ENCODE measurements at regions not wholly inside any gene's neighbourhood (a gene's known extent, or its start where the extent isn't known, plus 50 kb on each side); places are given as distances from the start of the nearest gene placed in this dataset.
"Not testable (repeated sequence)": the region's sequence is repeated elsewhere in the genome, so short reads cannot be mapped to it uniquely, and the experiment has no call there.

DNA sequence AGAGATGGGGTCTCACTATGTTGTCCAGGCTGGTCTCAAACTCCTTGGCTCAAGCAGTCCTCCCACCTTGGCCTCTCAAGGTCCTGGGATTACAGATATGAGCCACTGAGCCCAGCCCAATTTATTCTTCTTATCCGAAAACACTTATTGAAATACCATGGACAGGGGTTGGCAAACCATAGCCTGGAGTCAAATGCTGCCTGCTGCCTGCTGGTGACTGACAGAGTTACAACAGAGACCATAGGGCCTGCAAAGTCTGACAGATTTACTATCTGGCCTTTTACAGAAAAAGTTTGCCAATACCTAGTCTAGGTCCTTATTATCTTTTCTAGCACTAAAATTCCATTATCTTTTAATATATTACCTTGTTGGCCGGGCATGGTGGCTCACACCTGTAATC, 87.1 kb upstream of the ZNF281 start:
- no peak for DNase-seq

DNA sequence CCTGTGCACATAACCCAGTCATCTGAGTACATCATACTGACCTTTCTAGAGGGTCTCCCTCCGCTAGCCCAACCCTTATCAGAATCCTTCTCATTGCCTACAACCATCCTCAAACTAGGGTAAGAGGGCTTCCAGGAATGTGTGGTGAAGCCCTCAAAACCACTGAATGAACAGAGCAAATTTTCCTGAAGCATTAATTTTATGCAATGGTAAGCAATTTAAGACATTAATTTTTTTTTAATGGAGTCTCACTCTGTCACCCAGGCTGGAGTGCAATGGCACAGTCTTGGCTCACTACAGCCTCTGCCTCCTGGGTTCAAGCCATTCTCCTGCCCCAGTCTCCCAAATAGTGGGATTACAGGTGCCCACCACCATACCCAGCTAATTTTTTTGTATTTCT, 86.1 kb upstream of the ZNF281 start:
- no peak for DNase-seq

DNA sequence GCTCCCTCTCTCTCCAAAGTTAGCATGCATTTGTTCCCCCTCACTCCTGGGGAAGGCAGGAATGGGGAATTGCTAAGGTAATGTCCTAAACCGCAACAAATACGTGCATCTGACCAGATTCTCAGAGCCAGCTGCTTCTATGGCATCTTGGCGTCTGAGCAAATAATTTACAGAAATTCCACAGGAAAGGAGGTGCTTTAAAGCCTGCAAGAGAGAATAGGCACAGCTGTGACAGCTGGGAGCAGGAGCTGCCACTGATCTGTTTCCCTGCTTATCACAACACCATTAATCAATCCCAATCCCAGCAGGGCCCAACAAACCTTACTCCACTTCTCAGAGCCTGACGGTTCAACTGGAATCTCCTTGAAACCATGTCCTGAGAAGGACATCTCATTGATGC, 83.5 kb upstream of the ZNF281 start:
- no peak for DNase-seq

DNA sequence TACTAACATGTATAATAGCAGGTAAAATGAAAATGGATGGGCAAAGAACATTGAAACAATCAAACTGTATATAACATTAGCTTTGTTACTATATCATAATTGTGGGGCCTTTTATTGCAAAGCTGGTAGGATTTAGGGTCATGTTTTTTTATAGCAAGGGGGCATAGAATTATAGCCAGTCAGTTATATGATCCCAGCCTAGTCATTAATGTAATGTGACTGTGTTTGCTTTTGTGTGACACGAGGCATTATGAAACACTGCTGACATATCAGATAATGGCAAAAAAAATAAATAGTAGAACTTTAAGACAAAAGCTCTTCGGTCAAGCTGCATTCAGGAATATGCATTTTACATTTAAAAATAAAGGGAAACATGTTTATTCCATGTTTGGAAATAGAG, 81.3 kb upstream of the ZNF281 start:
- DNase-seq: no peak

DNA sequence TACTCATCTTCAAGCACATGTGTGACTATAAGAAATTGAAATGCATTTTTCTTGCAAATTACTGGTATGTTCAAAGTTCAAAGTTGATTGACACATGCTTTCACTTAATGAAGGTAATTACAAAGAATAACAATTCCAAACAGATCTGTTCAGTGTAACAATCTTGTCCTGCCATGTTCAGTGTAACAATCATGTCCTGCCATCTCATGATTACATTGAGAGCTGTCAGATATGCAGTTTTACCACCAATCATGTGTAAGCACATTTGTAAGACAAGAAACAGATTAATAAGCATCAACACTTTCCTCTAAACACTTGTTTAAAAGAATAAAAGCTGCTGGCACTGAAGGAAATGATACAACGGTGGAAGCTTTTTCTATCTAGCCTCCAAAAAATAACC, 80.3 kb upstream of the ZNF281 start:
- DNase-seq: no peak

DNA sequence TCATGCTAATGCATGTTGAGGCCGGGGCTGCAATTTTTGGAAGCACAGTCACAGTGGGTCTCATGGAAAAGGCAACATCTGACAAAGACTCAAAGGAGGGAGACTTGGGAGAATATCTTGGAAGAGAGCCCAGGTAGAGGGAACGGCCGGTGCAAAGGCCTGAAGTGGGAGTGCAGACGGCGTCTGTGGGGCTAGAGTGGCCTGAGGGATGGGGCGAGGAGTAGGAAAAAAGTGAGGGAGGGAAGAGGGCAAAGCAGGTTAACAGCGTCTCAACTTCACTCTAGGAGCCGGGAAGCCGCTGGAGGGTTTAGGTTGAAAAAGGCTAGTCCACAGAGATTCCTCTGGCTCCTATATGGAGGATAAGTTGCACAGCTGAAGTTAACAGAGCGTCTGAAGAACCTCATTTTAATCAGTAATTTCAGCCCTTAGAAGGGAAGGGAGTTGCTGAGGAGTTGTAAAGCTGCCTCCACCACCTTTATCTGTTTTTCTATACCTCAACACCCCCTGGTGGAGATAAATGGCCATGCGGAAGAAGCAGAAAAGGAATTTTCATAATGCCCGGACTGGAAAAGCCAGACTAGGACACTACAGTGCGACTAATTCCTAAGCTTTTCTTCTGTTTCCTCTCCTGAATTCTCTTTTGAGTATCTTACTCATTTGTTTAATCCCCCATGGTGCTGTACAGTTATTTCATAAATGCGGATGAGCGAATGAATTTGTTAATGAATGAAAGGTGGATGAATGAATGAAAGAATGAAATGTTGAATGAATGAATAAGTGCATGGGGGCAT, 78.7 kb upstream of the ZNF281 start:
- peak; percentile 75 for DNase-seq

DNA sequence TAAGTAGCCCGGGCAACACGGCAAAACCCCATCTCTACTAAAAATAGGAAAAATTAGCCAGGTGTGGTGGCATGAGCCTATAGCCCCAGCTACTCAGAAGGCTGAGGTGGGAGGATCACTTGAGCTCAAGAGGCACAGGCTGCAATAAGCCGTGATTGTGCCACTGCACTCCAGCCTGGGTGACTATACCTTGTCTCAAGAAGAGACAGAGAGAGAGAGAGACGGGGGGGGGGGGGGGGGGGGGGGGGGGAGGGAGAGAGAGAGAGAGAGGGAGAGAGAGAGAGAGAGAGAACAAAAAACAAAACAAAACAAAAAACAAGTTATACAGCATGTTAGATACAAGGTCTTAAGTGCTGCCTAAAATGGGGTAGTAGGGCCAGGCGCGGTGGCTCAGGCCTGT, 77.8 kb upstream of the ZNF281 start:
- no peak for DNase-seq

DNA sequence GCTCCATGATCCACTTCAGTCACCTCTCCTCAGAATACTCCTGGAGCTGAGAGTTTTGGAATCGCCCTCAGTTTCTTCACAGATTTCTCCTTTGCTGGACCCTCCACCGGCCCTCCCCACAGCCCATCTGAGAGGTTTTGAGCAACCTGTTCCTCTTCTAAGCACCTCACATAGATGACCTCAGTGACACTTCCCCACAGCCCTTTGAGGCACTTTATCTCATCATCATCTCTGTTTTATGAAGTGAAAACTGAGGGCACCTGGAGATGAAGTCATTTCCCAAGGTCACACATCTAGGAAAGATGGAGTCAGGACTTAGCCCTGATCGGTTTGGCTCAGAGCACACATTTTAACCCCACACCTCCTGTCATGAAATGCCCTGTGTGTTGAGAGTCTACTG, 76.8 kb upstream of the ZNF281 start:
- DNase-seq: no peak

DNA sequence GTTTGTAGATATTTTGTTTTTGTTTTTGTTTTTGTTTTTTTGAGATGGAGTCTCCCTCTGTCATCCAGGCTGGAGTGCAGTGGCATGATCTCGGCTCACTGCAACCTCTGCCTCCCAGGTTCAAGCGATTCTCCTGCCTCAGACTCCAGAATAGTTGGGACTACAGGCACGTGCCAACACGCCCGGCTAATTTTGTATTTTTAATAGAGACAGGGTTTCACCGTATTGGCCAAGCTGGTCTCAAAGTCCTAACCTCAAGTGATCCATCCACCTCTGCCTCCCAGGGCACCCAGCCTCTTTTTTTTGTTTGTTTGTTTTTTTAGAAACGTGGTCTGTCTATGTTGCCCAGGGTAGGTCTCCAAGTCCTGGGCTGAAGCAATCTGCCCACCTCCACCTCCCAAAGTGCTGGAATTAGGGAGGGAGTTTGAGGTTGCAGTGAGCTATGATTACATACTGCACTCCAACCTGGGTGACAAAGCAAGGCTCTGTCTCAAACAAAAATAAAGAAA, 74.7 kb upstream of the ZNF281 start:
- not testable (repeated sequence) for DNase-seq

DNA sequence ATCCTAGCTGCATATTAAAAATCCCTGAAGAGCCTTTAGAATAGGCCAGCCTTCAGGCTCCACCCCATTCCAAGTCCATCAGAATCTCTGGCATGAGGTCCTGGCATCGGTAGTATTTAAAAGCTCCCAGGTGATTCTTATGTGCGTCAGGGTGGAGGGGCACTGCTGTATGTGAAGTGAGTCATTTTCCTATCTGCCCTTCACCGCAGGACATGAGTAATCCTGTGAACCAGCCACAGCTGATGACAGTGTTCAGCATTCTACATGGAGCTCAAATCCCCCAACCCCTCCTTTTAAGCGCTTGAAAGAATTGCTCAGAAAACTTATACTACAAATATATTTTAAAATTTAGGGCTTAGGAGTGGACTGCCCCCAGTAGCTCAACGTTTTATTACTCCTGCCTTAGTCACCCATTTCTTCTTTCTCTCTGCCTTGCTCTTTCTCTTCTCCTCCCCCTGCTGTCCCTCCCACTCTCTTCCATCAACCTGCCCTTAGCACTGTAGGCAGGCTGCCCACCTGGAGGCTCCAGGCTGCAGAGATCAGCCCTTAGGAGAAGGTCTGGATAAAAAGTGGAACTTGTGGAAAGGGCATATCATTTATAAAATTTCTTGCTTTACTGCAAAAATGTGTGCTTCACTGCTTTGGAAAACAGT, 73.8 kb upstream of the ZNF281 start:
- DNase-seq: peak; percentile 93

DNA sequence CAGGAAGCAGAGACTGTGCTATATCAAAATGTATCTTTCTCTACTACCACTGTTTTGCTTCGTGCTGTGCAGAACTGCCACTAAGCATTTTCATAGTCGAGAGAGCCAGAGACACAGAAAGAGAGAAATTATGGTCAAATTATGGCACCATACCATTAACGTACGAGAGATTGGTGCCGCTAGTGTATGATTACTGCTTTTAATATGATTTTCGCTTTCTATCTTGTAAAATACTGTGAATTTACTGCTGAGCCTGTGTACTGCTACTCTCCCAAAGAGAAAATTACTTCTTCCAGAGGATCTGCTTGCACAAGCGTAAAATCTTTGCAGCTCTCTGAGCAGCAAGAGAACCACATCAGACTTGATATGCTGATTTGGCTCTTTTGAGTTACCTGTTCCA, 71.1 kb upstream of the ZNF281 start:
- no peak for DNase-seq

DNA sequence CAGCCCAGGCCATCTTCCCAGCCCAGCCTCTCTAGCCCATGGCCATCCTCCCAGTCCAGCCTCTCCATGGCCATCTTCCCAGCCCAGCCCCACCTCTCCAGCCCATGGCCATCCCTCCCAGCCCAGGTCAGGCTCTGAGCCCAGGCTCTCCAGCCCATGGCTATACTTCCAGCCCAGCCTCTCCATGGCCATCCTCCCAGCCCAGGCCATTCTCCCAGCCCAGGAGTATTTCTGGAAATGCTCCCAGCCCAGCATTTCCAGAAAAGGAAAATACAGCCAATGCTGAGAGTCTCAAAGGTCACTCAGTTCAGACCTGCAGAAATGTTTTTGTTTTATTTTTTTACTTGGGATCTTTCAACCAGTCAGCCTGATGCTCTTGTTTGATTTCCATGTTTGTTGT, 70.0 kb upstream of the ZNF281 start:
- no peak for DNase-seq

DNA sequence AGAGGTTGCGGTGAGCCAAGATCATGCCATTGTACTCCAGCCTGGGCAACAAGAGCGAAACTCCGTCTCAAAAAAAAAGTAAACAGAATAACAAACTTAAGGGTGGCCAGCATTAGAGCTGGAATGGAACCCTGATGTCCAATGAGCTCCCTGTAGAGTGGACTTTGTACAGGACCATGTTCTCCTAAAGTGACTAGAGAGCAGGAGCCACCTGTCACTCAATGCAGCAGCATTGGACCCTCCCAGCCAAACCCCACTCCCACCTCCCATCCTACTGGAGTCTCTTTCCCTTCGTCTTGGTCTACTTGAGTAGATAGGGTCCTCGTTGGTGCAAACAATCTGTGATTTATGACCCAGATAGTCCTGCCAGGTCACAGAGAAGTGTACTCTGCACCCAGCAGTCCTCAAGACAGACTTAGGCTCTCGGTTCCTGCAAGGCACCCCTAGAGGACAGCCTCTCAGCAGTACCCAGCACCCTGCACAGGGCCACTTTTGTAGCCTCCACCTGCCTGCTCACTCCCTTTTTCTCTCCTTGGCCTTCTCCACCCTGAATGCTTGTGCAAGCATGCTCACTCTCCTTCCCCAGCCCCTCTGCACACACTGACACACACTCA, 69.2 kb upstream of the ZNF281 start:
- DNase-seq: no peak

DNA sequence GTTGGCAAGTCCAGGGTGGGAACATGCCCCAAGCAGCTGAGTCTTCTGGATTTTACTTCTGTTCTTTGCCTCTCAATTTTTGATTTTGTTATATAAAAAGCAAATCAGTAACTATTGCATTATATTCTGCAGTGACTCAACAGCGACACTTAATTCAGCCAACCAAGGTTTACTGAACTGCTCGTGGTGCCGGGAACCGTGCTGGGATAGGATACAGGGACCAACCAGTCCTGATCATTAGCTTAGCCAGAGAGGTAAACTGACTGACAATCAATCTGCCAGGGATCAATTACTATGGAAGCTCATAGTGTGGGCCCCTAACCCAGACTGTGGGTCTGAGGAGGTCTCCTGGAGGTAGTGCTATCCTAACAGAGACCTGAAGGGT, 68.4 kb upstream of the ZNF281 start:
- no peak for DNase-seq

DNA sequence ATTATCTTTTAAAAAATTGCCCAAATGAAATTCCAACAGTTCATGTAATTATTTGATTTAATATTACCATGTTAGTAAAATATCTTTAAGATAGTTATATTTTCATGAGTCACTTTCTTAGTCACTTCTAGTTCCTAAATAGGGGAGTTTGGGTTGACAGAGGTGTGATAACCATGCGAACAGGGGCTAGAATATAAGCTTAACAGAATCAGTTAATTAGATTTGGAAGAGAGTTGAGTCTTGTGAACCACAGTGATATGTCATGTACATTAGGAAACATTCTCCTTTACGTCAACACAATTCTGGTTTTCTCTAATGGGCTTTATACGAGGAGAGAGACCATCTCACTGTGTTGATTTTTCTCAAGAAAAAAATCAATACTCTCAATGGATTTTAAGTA, 64.8 kb upstream of the ZNF281 start:
- no peak for DNase-seq

DNA sequence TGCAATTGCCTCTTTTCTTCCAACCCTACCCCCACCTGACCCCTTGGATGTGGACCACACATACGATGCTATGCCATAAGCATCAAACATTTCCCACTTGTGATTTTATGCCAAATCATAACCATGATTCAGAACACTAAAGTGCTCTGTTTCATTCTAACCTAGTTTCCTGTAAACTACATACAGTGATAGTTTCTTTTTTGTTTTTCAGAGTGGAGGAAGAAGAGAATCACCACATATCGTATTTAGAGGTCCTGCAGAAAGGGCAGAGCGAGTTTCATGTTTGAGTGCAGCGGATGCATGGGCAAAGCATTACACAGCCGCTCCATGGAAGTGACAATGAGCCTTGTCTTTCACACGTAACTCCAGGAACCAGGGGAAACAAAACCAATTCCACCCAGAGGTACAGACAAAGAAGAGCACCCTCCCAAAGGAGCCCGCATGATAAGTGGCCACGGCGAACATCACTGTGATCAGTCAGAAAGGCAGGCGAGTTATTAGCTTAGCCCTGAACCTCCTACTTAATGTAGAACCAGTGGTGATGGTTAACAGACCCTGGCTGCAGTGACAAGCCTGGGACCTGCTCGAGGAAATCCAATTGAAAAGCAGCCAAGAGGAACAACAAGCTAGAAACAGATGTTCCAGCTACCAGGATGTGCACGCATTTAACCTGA, 64.0 kb upstream of the ZNF281 start:
- peak; percentile 83 for DNase-seq

DNA sequence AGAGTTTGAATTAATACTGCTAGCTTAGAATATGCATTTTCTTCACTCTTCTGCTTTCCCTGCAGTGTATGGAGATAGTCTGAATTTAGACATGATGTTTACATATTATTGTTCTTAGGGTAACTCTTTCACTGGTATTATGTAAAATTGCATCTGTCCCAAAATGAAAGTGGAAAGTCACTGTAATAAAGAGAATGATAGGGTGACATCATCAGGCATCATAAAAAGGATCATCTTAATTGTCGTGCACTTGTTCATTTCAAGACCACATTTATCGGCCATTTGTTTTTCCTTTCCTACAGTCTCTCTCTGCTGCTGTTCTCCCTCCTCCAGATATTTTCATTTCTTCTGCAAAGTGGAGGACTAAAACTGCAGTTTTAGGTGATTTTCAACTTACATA, 61.9 kb upstream of the ZNF281 start:
- peak; percentile 77 for DNase-seq

DNA sequence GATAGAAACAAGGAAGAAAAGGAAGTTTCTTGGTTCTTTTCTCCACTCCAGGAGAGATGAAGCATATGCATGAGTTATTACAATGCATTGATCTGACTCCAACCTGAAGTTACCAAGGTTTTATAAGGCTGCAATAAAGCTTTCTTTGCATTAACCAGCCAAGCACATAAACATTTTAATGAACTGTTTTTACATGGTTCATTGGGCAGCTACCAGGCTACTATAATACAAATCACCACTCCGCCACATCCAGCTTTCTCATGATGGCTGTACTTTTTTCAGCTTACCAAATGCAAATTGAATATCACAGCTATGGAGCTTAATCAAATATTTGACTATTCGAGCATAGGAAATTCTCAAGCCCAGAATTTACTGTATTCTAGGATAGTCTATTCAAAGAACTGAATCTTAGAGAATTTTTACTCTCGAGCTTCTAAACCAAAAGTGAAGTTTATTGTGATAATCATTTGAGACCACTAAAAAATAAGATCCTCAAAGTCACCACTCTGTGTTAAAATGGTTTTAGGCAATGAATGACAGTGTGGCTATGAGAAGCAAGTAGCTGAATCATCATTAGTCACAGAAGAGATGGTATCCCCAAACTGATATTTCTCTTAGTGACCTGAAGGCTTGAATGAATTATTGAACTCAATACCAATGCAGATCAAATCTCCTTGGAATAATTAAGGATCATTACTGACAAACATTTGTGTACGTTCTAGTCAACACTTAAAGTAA, 58.6 kb upstream of the ZNF281 start:
- no peak for DNase-seq

DNA sequence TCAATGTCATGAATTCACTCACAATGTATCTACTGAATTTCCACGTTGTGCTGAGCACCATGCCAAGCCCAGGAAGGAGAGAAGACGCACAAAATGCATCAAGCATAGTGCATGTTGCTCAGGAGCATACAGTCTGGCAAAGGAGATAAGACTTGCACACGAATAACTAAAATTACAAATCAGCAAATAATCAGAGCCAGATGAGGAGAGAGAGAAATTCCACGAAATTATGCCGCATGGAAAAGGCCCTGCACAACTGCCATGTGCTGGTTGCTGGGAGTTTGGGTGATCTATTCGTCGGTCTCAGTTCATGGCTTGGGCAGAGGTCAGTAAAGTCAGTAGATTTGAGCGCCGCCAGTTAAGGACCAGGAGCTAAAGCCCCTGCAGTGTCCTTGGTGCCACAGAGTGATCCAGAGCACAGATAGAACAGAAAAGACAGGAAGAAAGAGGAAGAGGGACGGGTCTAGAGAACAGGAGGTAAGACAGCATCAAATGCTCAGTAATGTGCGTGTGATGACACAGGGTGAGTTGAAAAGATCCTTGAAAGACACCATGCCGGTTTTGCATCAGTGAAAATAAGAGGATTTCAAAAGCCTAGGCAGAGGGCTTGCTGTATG, 55.1 kb upstream of the ZNF281 start:
- no peak for DNase-seq
